SK-N-SH (cell line): ENCODE measurements at regions not wholly inside any gene's neighbourhood (a gene's known extent, or its start where the extent isn't known, plus 50 kb on each side); places are given as distances from the start of the nearest gene placed in this dataset.

Experiments used
- EZH2phosphoT487 ChIP-seq: fragments of 200-600 bp; sonication (generic); IDR thresholded peaks from 2 replicates; pipeline ENCODE4 v1.6.1; 2017; ENCODE audit warnings: low read depth, mixed run types, mild to moderate bottlenecking, antibody characterized with exemption, moderate library complexity, borderline replicate concordance
- GABPA ChIP-seq: IDR thresholded peaks from 2 replicates; pipeline ENCODE4 v1.4.0; 2012; ENCODE audit warnings: low read depth, mild to moderate bottlenecking

GRCh38 chr2:41657226-41657625 lies 390.6 kb upstream of the PKDCC start:
- TF ChIP-seq GABPA (no peak), EZH2phosphoT487 (no peak)
